D721Med (cell line): ENCODE measurements at regions not wholly inside any gene's neighbourhood (a gene's known extent, or its start where the extent isn't known, plus 50 kb on each side); places are given as distances from the start of the nearest gene placed in this dataset.
"Not testable (repeated sequence)": the region's sequence is repeated elsewhere in the genome, so short reads cannot be mapped to it uniquely, and the experiment has no call there.

Experiments used
- DNase-seq: peaks from one replicate; pipeline ENCODE4 v3.0.0; 2011; ENCODE audit warnings: low spot score; ENCODE audit not compliant: insufficient read length
- FAIRE-seq: peaks from 2 replicates; lab custom pipeline; 2011; peaks lifted over from hg19 to GRCh38; lab: Jason Lieb, UNC
- CTCF ChIP-seq: IDR thresholded peaks from 2 replicates; pipeline ENCODE4 v1.5.1; 2012; ENCODE audit warnings: mild to moderate bottlenecking, control low read depth; ENCODE audit not compliant: insufficient read depth; ENCODE audit errors: missing control alignments

- TF ChIP-seq CTCF = no peak
- DNase-seq (no peak), FAIRE-seq (no peak)
Measured at GRCh38 chr6:121944354-121944753, 455.1 kb upstream of the HSF2 start.

DNA sequence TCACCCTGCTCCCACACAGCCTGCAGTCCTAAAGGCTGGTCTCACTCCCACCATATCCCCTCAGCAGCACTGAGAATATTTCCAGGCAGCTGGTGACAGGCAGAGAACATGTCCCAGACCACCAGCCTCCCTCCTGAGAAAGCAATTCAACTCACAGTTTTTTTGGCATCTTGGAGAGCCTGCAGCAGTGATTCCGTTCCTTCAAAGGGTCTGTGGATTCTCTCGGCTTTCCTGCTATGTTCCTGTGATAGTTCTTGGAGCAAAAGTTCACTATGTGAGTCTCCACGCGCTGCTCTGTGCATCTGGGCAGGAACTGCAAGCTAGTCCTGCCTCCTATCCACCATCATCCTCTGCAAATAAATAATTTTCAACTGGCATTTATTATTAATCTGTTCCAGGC is 448.3 kb upstream of the HSF2 start:
- no peak for FAIRE-seq

GRCh38 chr6:121951918-121952379 is 447.5 kb upstream of the HSF2 start:
- no peak for FAIRE-seq
- TF ChIP-seq CTCF = no peak
- no peak for DNase-seq

More for the DNA sequence above, 448.3 kb upstream of the HSF2 start:
- no peak for TF ChIP-seq CTCF
- DNase-seq = no peak

- DNase-seq, FAIRE-seq: not testable (repeated sequence)
Measured at GRCh38 chr6:121955401-121955800, 444.1 kb upstream of the HSF2 start.

DNA sequence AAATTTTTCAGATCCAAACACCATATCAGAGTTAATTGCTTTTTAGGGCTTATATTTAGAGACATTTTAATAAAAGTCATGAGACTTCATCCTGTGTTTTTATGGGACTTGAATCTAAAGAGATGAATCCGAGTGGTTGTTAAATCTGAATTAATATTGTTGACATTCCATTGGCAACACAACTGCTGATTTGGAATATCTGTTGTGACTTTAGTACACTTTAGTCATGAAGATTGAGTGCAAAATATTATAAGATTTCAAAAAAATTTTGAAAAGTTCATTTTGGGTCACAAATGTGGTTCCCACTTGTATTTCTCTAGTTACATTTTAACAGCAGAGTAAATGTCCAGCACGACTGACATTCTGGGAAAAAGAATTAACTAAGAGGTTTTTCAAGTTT is 442.7 kb upstream of the HSF2 start:
- no peak for DNase-seq
- TF ChIP-seq CTCF = no peak
- FAIRE-seq = no peak

DNA sequence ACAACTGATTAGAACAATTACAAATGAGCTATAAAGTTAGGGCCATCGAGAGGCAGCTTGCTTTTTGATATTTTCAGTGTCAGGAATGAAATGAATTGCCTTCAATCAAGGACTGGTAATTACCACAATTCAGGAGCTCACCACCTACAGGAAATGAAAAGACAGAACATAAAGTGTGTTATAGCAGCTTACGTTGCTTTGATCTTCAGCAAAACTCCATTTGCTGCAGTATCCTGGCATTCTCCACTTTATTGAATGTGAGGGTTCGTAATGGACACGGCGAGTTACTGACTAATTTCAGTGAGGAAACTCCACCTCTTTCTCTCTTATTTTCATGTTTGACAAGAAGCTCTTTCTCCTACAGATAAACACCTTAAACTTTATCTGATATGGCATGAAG is 440.0 kb upstream of the HSF2 start:
- DNase-seq (no peak), FAIRE-seq (no peak)
- no peak for TF ChIP-seq CTCF

GRCh38 chr6:121961619-121962125 is 437.8 kb upstream of the HSF2 start:
- no peak for DNase-seq
- no peak for FAIRE-seq
- no peak for TF ChIP-seq CTCF

- FAIRE-seq = no peak
Measured at GRCh38 chr6:121963826-121964225, 435.6 kb upstream of the HSF2 start.

More at GRCh38 chr6:121963826-121964225, 435.6 kb upstream of the HSF2 start:
- TF ChIP-seq CTCF = no peak
- no peak for DNase-seq
